CD4-positive, alpha-beta T cell treated with Interleukin-6 at 100 ng/mL for 8 hours (primary cell): ENCODE measurements at regions not wholly inside any gene's neighbourhood (a gene's known extent, or its start where the extent isn't known, plus 50 kb on each side); places are given as distances from the start of the nearest gene placed in this dataset.
"Not testable (repeated sequence)": the region's sequence is repeated elsewhere in the genome, so short reads cannot be mapped to it uniquely, and the experiment has no call there.

Experiments
- DNase-seq: peaks from one replicate; pipeline ENCODE4 v3.0.0-alpha.2; 2020; ENCODE audit warnings: mixed read lengths, low spot score

DNA sequence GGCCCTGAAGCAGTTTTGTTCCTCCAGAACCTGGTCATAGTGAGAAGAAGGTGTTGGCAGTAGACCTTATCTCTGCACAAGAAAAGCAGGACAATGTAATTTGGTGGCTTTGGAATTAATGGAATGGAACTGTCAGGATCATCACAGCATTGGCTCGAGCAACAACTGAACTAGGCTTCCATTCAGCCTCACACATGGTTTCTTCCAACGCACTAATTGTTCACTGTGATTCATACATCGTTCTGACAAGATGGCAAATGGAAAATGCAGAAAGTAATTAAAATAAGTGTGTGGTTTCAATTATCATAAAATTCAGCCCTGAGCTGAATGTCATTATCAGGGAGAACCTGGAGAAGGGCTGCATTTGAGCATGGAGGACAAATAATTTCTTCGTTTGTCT is 80.6 kb downstream of the MFSD1 start:
- no peak for DNase-seq

DNA sequence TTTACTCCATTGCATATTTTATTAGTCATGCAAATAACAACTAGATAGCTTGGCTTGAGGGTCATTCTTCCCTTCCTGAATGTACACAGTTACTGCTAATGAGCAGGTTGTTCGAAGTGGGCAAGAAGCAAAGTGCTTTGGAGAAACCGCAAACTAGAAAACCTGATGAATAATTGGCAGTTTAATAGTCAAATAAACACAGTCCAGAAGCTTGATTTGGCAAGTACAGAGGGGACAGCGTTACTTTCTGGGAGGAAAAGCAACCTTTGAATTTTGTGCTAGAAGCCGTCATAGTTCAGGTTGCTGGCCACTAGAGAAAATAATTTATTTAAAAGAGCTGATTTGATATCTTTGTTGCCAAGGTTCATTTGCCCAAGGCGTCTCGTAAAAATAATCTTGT is 94.9 kb downstream of the MFSD1 start:
- DNase-seq = no peak

DNA sequence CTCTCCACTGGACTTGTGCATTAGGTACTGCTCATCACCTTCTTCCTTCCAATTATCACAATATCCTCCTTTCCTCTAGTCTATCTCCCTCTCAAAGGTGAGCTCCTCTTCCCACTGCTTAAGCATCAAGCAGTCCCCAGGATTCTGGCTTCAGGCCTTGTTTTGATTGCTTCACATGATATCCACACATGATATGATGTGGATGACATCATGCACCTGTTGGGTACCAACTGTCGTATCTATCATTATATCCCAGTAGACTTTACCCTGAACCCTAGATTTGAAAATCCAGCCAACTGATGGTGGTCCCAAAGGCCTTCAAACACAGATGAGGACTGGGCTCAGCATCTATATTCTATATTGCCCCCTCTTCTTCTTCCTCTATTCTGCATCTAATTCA is 104.9 kb downstream of the MFSD1 start:
- no peak for DNase-seq

DNA sequence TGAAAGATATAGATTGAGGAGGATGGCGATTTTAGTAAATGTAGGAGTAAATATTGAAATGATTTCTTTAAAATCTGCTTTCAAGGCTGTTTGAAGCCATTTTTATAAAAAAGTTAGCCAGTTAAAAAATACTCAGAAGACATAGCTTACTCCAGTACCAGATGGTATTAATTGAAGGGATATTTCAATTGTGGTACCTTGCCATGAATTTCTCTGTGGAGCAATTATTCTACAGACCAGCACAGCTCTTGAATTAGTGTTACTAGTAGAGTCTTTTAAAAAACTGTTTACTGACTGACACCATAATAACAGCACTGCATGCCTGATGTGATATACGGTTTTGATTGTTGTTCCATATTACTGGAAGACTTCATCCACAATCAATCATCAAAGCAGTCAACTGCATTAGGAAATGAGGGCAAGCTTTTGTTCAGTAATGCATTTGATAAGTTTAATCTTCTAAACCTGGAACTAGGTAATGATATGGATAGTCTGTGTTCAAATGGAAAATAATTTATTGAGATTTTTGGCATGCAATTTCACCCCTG is 106.4 kb downstream of the MFSD1 start:
- DNase-seq = no peak

- no peak for DNase-seq
These were observed 108.0 kb downstream of the MFSD1 start for GRCh38 chr3:158909870-158910269.

- DNase-seq = no peak
These were observed 109.7 kb downstream of the MFSD1 start for GRCh38 chr3:158911586-158911985.

GRCh38 chr3:158912188-158912587 is 110.3 kb downstream of the MFSD1 start:
- DNase-seq = no peak

DNA sequence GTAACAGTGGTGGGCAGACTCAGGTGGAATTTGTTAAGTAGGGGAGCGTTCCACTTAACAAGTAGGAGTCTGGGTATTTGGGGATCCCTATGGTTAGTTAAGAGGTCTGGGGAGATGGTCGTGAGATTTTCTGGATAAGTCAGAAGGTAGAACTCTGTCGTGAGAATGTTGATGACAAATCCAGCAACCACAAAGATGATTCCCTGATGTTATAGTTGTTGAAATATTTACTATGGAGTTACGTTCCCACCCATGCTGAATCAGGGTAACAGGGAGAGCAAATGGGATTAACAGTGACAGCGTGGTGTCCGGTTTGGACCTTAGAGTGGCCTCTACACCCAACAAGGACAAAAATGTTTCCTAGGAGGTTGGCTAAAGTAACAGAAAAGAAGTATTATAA is 110.8 kb downstream of the MFSD1 start:
- DNase-seq = no peak

- no peak for DNase-seq
These were observed 114.3 kb downstream of the MFSD1 start for GRCh38 chr3:158916111-158916510.

- DNase-seq = no peak
These were observed 116.2 kb downstream of the MFSD1 start for GRCh38 chr3:158918008-158918407.

GRCh38 chr3:158918451-158918850 is 116.6 kb downstream of the MFSD1 start:
- DNase-seq = no peak

DNA sequence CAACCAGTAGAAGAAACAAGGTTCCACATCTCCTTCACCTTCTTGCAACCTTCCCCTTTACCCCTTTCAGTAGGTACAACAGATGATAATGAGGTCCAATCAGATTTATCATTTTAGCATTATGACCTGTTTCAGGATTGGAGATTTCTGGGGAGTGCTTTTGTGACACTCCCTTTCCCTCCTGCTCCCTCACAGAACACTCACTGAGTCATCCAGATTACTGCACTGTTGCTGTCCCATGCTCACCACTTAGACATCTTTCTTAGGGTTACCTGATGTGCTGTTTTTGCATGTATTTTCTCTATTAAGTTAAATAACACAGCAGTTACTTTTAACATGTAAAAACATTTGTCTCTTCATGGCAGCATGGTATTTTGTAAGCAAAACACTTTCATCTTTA is 118.5 kb downstream of the MFSD1 start:
- DNase-seq = no peak

GRCh38 chr3:158925021-158925420 is 123.2 kb downstream of the MFSD1 start:
- DNase-seq = no peak

DNA sequence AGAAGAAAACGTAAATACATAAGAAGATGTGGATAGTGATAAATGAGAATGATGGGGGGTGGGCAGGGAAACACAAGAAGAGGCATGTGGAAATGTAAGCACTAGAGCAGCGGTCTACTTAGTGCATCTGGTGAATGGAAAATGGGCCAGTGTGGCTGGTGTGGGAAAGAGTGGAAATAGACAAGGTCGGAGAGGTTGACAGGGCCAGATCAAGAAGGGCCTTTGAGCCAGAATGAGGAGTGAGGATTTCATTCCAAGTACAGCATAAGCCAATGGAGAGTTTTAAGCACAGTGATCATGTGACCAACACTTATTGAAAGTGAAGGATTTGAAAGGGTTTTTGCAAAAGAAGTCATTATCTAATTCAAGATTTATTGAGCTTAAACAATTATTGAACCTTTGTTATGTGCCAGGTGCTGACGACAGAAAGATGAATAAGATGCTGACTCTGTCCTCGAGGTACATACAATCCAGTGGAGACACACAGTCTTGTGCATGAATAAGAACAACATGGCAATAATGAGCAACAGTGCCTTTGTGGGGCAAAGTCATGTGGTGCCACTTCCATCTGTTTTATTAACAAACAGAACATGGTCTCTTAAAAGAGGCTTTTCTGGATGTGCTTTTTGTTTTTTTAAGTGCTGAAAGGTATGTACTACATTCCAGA is 124.1 kb downstream of the MFSD1 start:
- no peak for DNase-seq

DNA sequence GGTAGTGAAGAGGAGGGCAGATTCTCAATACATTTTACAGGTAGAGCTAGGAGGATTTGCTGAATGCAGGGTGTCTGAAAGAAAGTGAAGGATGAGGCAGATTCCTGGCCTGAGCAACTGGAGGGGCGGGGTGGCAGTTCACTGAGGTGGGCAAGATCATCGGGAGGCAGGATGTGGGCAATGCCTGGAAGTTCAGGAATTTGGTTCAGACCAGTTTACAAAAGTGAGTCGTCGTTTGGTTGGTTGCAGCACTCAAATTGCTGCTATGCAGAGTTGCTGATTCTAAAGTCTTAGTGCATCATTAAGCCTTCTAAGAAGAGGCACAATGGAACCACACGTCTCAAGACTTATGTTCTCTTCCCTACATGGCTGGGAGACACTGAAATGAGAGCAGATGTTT is 134.0 kb downstream of the MFSD1 start:
- no peak for DNase-seq

DNA sequence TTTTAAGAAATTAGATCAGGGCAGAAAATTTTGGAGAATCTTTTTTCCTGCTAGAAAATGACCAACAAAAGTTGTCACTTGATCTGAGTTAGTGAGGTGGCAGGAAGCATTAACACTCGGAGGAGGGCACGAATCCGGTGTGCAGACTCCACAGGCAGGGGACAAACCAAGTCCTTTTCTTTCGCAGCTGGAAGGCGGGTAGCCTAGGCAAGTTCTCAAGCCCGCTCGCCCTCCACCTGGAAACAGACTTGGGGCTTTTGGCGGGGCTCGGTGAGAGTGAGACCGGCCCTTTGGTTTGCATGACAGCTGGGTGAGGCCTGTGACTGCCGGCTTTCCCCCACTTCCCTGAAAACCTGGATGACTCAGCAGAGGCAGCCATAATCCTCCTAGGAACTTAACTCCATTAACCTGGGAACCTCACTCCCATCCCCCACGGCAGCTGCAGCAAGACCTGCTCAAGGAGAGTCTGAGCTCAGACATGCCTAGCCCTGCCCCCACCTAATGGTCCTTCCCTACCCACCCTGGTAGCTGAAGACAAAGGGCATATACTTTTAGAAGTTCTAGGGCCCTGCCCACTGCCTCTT is 134.8 kb downstream of the MFSD1 start:
- DNase-seq = no peak

- DNase-seq = no peak
These were observed 148.5 kb downstream of the MFSD1 start for GRCh38 chr3:158950178-158950901.

GRCh38 chr3:158953131-158953530 is 151.3 kb downstream of the MFSD1 start:
- no peak for DNase-seq

- DNase-seq = no peak
These were observed 152.6 kb downstream of the MFSD1 start for GRCh38 chr3:158954420-158954819.

GRCh38 chr3:158957777-158958176 is 155.9 kb downstream of the MFSD1 start:
- not testable (repeated sequence) for DNase-seq

DNA sequence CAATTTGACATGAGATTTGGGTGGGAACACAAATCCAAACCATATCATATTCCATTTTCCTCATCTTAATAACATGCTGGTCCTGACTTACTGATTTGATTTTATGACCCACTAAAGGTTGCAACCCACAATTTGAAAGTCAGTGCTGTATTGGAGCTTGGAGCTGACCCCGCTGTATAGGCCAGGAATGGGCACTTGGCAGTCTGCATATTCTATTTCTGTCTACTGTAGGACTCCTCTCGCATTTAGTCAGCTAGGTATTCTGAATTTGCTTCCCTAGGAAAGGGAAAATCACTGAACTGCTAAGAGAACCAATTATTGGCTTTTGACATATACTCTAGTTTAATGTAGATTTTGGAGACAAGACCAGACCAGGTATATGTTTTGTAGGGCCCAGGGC is 157.0 kb downstream of the MFSD1 start:
- DNase-seq = no peak

- no peak for DNase-seq
These were observed 159.6 kb downstream of the MFSD1 start for GRCh38 chr3:158961471-158961870.

GRCh38 chr3:158961911-158962310 is 160.1 kb downstream of the MFSD1 start:
- DNase-seq = no peak
